ENCODE measurements at regions not wholly inside any gene's neighbourhood (a gene's known extent, or its start where the extent isn't known, plus 50 kb on each side); places are given as distances from the start of the nearest gene placed in this dataset.

DNA sequence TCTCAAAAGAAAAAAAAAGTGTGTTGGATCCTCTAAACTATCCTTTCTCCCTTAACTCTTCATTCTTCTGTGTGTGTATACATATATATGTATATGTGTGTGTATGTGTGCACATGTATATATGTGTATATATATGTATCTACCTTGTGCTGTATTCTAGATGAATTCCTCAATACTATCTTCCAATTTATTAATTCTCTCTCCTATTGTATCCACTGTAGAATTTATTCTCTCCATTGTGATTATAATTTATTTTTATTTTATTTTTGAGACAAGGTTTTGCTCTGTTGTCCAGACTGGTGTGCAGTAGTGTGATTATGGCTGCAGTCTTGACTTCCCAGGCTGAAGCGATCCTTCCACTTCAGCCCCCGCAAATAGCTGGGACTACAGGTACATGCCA is 147.1 kb upstream of the ZNF618 start:
- TF ChIP-seq, protein P1, sequence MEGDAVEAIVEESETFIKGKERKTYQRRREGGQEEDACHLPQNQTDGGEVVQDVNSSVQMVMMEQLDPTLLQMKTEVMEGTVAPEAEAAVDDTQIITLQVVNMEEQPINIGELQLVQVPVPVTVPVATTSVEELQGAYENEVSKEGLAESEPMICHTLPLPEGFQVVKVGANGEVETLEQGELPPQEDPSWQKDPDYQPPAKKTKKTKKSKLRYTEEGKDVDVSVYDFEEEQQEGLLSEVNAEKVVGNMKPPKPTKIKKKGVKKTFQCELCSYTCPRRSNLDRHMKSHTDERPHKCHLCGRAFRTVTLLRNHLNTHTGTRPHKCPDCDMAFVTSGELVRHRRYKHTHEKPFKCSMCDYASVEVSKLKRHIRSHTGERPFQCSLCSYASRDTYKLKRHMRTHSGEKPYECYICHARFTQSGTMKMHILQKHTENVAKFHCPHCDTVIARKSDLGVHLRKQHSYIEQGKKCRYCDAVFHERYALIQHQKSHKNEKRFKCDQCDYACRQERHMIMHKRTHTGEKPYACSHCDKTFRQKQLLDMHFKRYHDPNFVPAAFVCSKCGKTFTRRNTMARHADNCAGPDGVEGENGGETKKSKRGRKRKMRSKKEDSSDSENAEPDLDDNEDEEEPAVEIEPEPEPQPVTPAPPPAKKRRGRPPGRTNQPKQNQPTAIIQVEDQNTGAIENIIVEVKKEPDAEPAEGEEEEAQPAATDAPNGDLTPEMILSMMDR (IDR thresholded peaks at IDR 0.05; ENCODE audit: insufficient read depth, low read length, poor library complexity, severe bottlenecking), result no peak
- no peak for TF ChIP-seq EZH2phosphoT487 (conservative IDR thresholded peaks at IDR 0.05; ENCODE audit: low read length)
